ENCODE measurements at regions not wholly inside any gene's neighbourhood (a gene's known extent, or its start where the extent isn't known, plus 50 kb on each side); places are given as distances from the start of the nearest gene placed in this dataset.
"Not testable (repeated sequence)": the region's sequence is repeated elsewhere in the genome, so short reads cannot be mapped to it uniquely, and the experiment has no call there.

- no peak for DNase-seq
Measured at GRCh38 chr7:12007576-12007975, 175.6 kb upstream of the THSD7A start.

- DNase-seq = no peak
Measured at GRCh38 chr7:12013983-12014382, 182.0 kb upstream of the THSD7A start.

- DNase-seq = no peak
Measured at GRCh38 chr7:12016439-12016838, 184.4 kb upstream of the THSD7A start.

GRCh38 chr7:12017046-12017445 is 185.0 kb upstream of the THSD7A start:
- no peak for DNase-seq

GRCh38 chr7:12022011-12022410 is 189.1 kb upstream of the TMEM106B start:
- DNase-seq = not testable (repeated sequence)

- no peak for DNase-seq
Measured at GRCh38 chr7:12025246-12025645, 185.8 kb upstream of the TMEM106B start.

- DNase-seq = no peak
Measured at GRCh38 chr7:12028508-12028907, 182.6 kb upstream of the TMEM106B start.

- DNase-seq = no peak
Measured at GRCh38 chr7:12030116-12030515, 181.0 kb upstream of the TMEM106B start.

GRCh38 chr7:12031186-12031585 is 179.9 kb upstream of the TMEM106B start:
- no peak for DNase-seq

- DNase-seq = no peak
Measured at GRCh38 chr7:12031638-12032037, 179.5 kb upstream of the TMEM106B start.

GRCh38 chr7:12032146-12032545 is 178.9 kb upstream of the TMEM106B start:
- no peak for DNase-seq

- DNase-seq = not testable (repeated sequence)
Measured at GRCh38 chr7:12043457-12043856, 167.6 kb upstream of the TMEM106B start.

- no peak for DNase-seq
Measured at GRCh38 chr7:12052211-12052610, 158.9 kb upstream of the TMEM106B start.

- no peak for DNase-seq
Measured at GRCh38 chr7:12053561-12053960, 157.5 kb upstream of the TMEM106B start.

- DNase-seq = no peak
Measured at GRCh38 chr7:12054830-12055229, 156.3 kb upstream of the TMEM106B start.

- no peak for DNase-seq
Measured at GRCh38 chr7:12056381-12056780, 154.7 kb upstream of the TMEM106B start.

- no peak for DNase-seq
Measured at GRCh38 chr7:12056977-12057376, 154.1 kb upstream of the TMEM106B start.

- no peak for DNase-seq
Measured at GRCh38 chr7:12062062-12062461, 149.0 kb upstream of the TMEM106B start.

GRCh38 chr7:12064586-12065127 is 146.4 kb upstream of the TMEM106B start:
- no peak for DNase-seq

- no peak for DNase-seq
Measured at GRCh38 chr7:12066004-12066403, 145.1 kb upstream of the TMEM106B start.

- no peak for DNase-seq
Measured at GRCh38 chr7:12066521-12066920, 144.6 kb upstream of the TMEM106B start.

- peak; percentile 3 to 15 for DNase-seq
Measured at GRCh38 chr7:12067156-12067831, 143.8 kb upstream of the TMEM106B start.

- no peak for DNase-seq
Measured at GRCh38 chr7:12069757-12070156, 141.3 kb upstream of the TMEM106B start.

GRCh38 chr7:12074889-12075288 is 136.2 kb upstream of the TMEM106B start:
- no peak for DNase-seq

GRCh38 chr7:12080006-12080405 is 131.1 kb upstream of the TMEM106B start:
- DNase-seq = no peak

Measured in NCI-H1930 (cell line).